OCI-LY3 (cell line): ENCODE measurements at regions not wholly inside any gene's neighbourhood (a gene's known extent, or its start where the extent isn't known, plus 50 kb on each side); places are given as distances from the start of the nearest gene placed in this dataset.

Experiments
- CTCF ChIP-seq: fragments of 200-600, 300-600 bp; sonication (generic); IDR thresholded peaks from 2 replicates; pipeline ENCODE4 v1.5.1; 2014; ENCODE audit warnings: antibody characterized with exemption, low read length, low read depth
- EZH2phosphoT487 ChIP-seq: fragments of 200-600 bp; shearing (Covaris generic); IDR thresholded peaks from 2 replicates; pipeline ENCODE4 v1.6.1; 2018; ENCODE audit warnings: antibody characterized with exemption, mixed run types, low read depth

- TF ChIP-seq CTCF (no peak), EZH2phosphoT487 (no peak)
Observed at GRCh38 chr3:194028434-194029004, 107.4 kb upstream of the HES1 start.
